Activated B cell treated with CpG ODN at 0.5 μM for 24 hours (primary cell): ENCODE measurements at regions not wholly inside any gene's neighbourhood (a gene's known extent, or its start where the extent isn't known, plus 50 kb on each side); places are given as distances from the start of the nearest gene placed in this dataset.

ENCODE experiments used
- ATAC-seq: fragments of 200-7000 bp; cut with Tn5 transposase; one replicate; pipeline ENCODE4 v1.10.0; 2021; ENCODE audit warnings: low read depth, mild to moderate bottlenecking, moderate library complexity
- CTCF ChIA-PET: fragments of 350-600 bp; sonication (Branson Sonifier 250); formaldehyde crosslinking; loops from one replicate; lab custom pipeline; 2021; ENCODE audit warnings: antibody characterized with exemption; lab: Charles Lee
- POLR2A ChIA-PET: fragments of 350-600 bp; sonication (Branson Sonifier 250); formaldehyde crosslinking; loops from one replicate; lab custom pipeline; 2021; ENCODE audit warnings: antibody characterized with exemption; lab: Charles Lee
- DNase-seq: peaks from one replicate; pipeline ENCODE4 v3.0.0; 2022
- H3K27ac Mint-ChIP-seq: one replicate; pipeline ENCODE4 v1.8.0; 2020; ENCODE audit warnings: mixed read lengths
- H3K27me3 Mint-ChIP-seq: one replicate; pipeline ENCODE4 v1.8.0; 2021; ENCODE audit warnings: mixed read lengths
- H3K36me3 Mint-ChIP-seq: one replicate; pipeline ENCODE4 v1.8.0; 2021; ENCODE audit warnings: low read depth, mixed read lengths
- H3K4me1 Mint-ChIP-seq: one replicate; pipeline ENCODE4 v1.8.0; 2021; ENCODE audit warnings: mixed read lengths
- H3K4me3 Mint-ChIP-seq: one replicate; pipeline ENCODE4 v1.8.0; 2020; ENCODE audit warnings: mild to moderate bottlenecking, mixed read lengths
- H3K9me3 Mint-ChIP-seq: one replicate; pipeline ENCODE4 v1.8.0; 2020; ENCODE audit warnings: mixed read lengths
- intact Hi-C: fragments of 100-400 bp; cut with micrococcal nuclease; formaldehyde crosslinking; loops from one replicate; pipeline ENCODE4 v1.15.1; 2024
- TF ChIP-seq, protein P1 (sequence below): fragments of 200-600 bp; IDR thresholded peaks from one replicate; pipeline ENCODE4 v1.8.0; 2022; ENCODE audit warnings: antibody characterized with exemption, mild to moderate bottlenecking

- no peak for DNase-seq
- no peak for ATAC-seq
- peaks cover 5% of the 10 kb centered on the region for H3K9me3 Mint-ChIP-seq
- POLR2A ChIA-PET, result no interaction called here
- no peaks in the 10 kb centered on the region for H3K27me3 Mint-ChIP-seq
- H3K36me3 Mint-ChIP-seq, result no peaks in the 10 kb centered on the region
- no peaks in the 10 kb centered on the region for H3K4me1 Mint-ChIP-seq
- intact Hi-C loops, result no loop called here
- CTCF ChIA-PET, result no interaction called here
- H3K27ac Mint-ChIP-seq, result no peak overlapping the region
- no peak overlapping the region for H3K4me3 Mint-ChIP-seq
- TF ChIP-seq, protein P1, sequence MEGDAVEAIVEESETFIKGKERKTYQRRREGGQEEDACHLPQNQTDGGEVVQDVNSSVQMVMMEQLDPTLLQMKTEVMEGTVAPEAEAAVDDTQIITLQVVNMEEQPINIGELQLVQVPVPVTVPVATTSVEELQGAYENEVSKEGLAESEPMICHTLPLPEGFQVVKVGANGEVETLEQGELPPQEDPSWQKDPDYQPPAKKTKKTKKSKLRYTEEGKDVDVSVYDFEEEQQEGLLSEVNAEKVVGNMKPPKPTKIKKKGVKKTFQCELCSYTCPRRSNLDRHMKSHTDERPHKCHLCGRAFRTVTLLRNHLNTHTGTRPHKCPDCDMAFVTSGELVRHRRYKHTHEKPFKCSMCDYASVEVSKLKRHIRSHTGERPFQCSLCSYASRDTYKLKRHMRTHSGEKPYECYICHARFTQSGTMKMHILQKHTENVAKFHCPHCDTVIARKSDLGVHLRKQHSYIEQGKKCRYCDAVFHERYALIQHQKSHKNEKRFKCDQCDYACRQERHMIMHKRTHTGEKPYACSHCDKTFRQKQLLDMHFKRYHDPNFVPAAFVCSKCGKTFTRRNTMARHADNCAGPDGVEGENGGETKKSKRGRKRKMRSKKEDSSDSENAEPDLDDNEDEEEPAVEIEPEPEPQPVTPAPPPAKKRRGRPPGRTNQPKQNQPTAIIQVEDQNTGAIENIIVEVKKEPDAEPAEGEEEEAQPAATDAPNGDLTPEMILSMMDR, result no peak
These were observed 83.7 kb upstream of the RND3 start for GRCh38 chr2:150571121-150571520.

DNA sequence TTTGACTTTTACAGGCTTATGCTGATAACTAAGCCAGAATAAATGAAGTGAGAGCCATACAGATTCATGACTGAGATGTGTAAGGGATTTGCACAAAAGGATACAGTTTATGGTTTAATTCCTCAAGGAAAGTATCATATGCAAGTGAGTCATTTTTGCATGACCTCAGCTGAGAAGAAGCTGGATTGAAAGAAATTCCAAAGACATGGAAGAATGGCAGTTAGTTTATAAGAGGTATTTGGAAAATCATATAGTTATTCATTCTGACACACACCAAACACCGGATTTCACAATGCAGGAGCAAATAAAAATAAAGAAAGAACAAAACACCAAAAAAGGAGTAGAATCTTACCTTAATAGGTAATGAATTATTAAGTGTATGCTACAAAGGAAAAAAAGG, 83.2 kb upstream of the RND3 start:
- DNase-seq (no peak), ATAC-seq (no peak)
- intact Hi-C loops, result no loop called here
- no peak overlapping the region for H3K27ac Mint-ChIP-seq
- no peaks in the 10 kb centered on the region for H3K4me1 Mint-ChIP-seq
- ChIA-PET CTCF (no interaction called here), POLR2A (no interaction called here)
- no peak overlapping the region for H3K4me3 Mint-ChIP-seq
- H3K36me3 Mint-ChIP-seq, result no peaks in the 10 kb centered on the region
- H3K27me3 Mint-ChIP-seq, result no peaks in the 10 kb centered on the region
- TF ChIP-seq, protein P1, result no peak
- peaks cover 4% of the 10 kb centered on the region for H3K9me3 Mint-ChIP-seq

DNA sequence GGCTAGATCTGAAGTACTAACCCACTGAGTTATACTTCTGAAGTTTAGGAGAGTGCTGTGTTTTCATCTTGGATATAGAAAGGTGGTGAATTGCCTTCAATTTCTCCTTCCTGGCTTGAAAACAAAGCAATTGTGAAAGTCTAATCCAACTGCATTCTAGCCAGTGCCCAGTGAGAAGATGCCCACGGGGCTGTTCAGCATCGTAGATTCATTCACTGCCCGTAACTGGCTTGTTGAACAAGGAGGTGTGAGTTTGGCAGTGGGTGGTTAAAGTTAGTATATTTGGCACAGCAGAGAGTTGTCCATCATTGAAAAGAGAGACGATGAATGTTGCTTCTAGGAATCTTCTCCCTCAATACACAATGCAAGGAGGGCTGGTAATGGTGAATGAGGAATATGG, 82.3 kb upstream of the RND3 start:
- Mint-ChIP-seq H3K36me3 (no peaks in the 10 kb centered on the region), H3K27ac (no peak overlapping the region), H3K27me3 (no peaks in the 10 kb centered on the region), H3K9me3 (peaks cover 4% of the 10 kb centered on the region), H3K4me1 (no peaks in the 10 kb centered on the region), H3K4me3 (no peak overlapping the region)
- ATAC-seq (no peak), DNase-seq (no peak)
- POLR2A ChIA-PET, result no interaction called here
- TF ChIP-seq, protein P1, result no peak
- intact Hi-C loops, result no loop called here
- CTCF ChIA-PET, result no interaction called here

DNA sequence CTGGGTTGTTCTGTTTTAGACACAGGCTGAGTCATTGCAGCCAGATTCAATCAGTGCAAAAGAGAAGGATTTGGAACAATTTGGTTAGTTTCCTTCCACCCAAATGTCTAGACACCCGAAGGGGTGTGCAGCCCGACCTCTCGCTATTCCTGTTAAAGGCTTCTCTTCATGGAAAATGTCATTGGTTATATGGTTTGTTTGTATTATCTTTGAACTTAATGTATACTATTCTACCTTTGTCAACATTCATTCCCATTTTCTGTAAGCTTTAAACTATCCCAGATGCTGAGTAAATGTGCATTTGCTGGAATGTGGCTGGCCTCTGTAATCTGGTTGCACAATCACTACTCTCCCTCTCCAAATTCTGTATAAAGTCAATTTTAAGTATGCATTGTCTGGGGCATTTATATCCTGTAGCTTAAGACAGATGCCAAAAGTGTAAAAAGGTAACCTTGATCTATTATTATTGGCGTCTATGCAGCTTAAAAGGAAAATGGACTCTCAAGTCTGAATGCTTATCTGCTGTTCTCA, 80.4 kb upstream of the RND3 start:
- Mint-ChIP-seq H3K36me3 (no peaks in the 10 kb centered on the region), H3K9me3 (no peaks in the 10 kb centered on the region), H3K4me1 (no peaks in the 10 kb centered on the region), H3K4me3 (no peak overlapping the region), H3K27me3 (no peaks in the 10 kb centered on the region), H3K27ac (no peak overlapping the region)
- ATAC-seq, result no peak
- TF ChIP-seq, protein P1, result no peak
- CTCF ChIA-PET, result no interaction called here
- intact Hi-C loops, result no loop called here
- DNase-seq, result no peak
- POLR2A ChIA-PET, result no interaction called here

DNA sequence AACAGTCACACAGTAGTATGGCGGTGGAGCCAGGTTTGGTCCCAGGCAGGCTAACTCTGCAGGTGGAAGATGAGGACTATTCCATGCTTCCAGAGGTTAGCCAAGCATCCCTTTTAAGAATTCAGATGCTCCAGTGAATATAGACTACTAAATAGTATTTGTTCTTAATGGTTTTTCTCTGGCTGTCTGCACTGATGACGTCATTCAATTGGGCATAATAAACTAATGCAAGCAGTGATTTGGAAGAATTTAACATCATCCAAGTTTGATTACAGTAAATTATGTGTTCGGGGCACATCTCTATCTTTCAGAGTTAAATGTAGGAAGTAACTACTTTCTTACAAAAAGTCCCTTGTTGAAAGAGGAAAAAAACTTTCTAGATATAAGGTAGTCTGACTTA, 78.8 kb upstream of the RND3 start:
- POLR2A ChIA-PET, result no interaction called here
- no peaks in the 10 kb centered on the region for H3K9me3 Mint-ChIP-seq
- intact Hi-C loops, result no loop called here
- no peaks in the 10 kb centered on the region for H3K27me3 Mint-ChIP-seq
- no peaks in the 10 kb centered on the region for H3K4me1 Mint-ChIP-seq
- ATAC-seq, result no peak
- H3K4me3 Mint-ChIP-seq, result no peak overlapping the region
- TF ChIP-seq, protein P1, result no peak
- H3K27ac Mint-ChIP-seq, result no peak overlapping the region
- H3K36me3 Mint-ChIP-seq, result no peaks in the 10 kb centered on the region
- DNase-seq, result no peak
- CTCF ChIA-PET, result no interaction called here
